ENCODE measurements at regions not wholly inside any gene's neighbourhood (a gene's known extent, or its start where the extent isn't known, plus 50 kb on each side); places are given as distances from the start of the nearest gene placed in this dataset.
"Not testable (repeated sequence)": the region's sequence is repeated elsewhere in the genome, so short reads cannot be mapped to it uniquely, and the experiment has no call there.

DNA sequence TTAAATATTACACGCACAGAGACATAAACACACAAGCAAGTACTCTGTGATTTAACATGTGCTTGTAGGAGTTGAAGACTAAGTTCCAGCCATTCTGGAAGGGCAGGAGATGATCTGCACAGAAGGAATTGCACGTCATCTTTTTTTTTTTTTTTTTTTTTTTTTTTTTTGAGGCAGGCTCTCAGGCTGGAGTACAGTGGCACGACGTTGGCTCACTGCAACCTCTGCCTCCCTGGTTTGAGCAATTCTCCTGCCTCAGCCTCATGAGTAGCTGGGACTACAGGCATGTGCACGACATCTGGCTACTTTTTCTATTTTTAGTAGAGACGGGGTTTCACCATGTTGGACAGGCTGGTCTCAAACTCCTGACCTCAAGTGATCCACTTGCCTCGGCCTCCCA lies 63.2 kb upstream of the MID1 start:
- H3K27me3 ChIP-seq (ENCODE audit: control insufficient read depth in 1 of 2, insufficient read depth in 1 of 2, low read length in 2 of 2); H3K9me3 ChIP-seq (ENCODE audit: control insufficient read depth, low read length); H2AK5ac ChIP-seq (ENCODE audit: low read length, severe bottlenecking); H3K79me1 ChIP-seq (replicated peaks; ENCODE audit: low read length, poor library complexity, severe bottlenecking); H3K4me2 ChIP-seq (ENCODE audit: low read length, poor library complexity, severe bottlenecking); H3K23ac ChIP-seq (ENCODE audit: low read length in 2 of 2); H2BK120ac ChIP-seq (ENCODE audit: low read depth, low read length); H3K27ac ChIP-seq (ENCODE audit: low read length, poor library complexity, severe bottlenecking); H3K14ac ChIP-seq (ENCODE audit: low read length in 2 of 2); DNase-seq; H2BK15ac ChIP-seq (ENCODE audit: low read depth, poor library complexity, severe bottlenecking); H3K18ac ChIP-seq (ENCODE audit: low read depth in 1 of 2, low read length in 2 of 2); H3K4me3 ChIP-seq (ENCODE audit: insufficient read depth in 1 of 2, low read depth in 1 of 2, low read length in 2 of 2); H3K4ac ChIP-seq (ENCODE audit: low read depth in 1 of 2, low read length in 2 of 2); H2BK5ac ChIP-seq (ENCODE audit: low read depth, low read length, poor library complexity, severe bottlenecking); H4K8ac ChIP-seq (ENCODE audit: low read length); H4K91ac ChIP-seq (ENCODE audit: low read length); H3K4me1 ChIP-seq (ENCODE audit: control insufficient read depth, insufficient read depth, low read depth, low read length); H3K36me3 ChIP-seq (ENCODE audit: control insufficient read depth in 1 of 2, insufficient read depth in 2 of 2, low read depth in 1 of 2, low read length in 2 of 2); H2BK12ac ChIP-seq (ENCODE audit: low read length in 2 of 2); H3K9ac ChIP-seq (ENCODE audit: low read length); H2AFZ ChIP-seq (ENCODE audit: low read depth, low read length): not testable (repeated sequence)
- WGBS, result 82% methylated on average over 6 of the region's 7 CpGs

DNA sequence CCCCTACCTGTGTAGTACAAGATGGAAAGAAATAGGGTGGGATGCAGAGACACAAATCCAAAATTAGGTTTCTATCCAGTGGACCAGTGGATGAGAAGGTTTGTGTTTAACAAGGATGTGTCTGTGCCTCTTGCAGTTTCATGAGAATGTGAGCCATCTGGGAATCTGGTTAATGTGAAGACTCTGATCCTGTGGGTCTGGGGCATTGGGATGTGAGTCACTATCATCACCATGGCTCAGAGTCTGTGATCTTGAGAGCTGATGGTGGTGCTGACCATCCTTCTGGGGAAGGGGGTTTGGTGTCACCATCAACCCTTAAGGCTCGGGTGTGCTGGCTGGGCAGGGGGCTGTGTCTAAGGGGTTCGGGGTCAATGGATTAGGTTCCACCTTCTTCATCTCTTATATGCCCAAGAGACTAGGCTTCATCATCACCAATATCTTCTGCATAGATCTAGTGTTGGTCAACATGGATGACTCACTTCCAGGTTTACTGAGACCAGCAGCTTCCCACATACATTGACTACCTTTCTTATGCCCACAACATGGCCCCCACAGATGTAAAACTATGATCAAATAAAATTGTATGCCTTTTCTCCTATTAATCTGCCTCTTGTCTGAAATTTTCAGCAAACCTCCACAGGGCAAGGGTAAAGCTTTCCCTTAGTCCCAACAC lies 65.7 kb upstream of the MID1 start:
- no peak overlapping the region for H3K27ac ChIP-seq (ENCODE audit: low read length, poor library complexity, severe bottlenecking)
- H3K14ac ChIP-seq (ENCODE audit: low read length in 2 of 2), result no peak overlapping the region
- no peaks in the 10 kb centered on the region for H3K9me3 ChIP-seq (ENCODE audit: control insufficient read depth, low read length)
- no peak for DNase-seq
- H3K18ac ChIP-seq (ENCODE audit: low read depth in 1 of 2, low read length in 2 of 2), result no peak overlapping the region
- H3K4me3 ChIP-seq (ENCODE audit: insufficient read depth in 1 of 2, low read depth in 1 of 2, low read length in 2 of 2), result no peak overlapping the region
- H3K27me3 ChIP-seq (ENCODE audit: control insufficient read depth in 1 of 2, insufficient read depth in 1 of 2, low read length in 2 of 2), result no peaks in the 10 kb centered on the region
- H2BK5ac ChIP-seq (ENCODE audit: low read depth, low read length, poor library complexity, severe bottlenecking), result no peak overlapping the region
- 100% methylated on average over 1 of the region's 2 CpGs for WGBS
- H2BK120ac ChIP-seq (ENCODE audit: low read depth, low read length), result no peak overlapping the region
- H3K9ac ChIP-seq (ENCODE audit: low read length), result no peak overlapping the region
- no peak overlapping the region for H4K91ac ChIP-seq (ENCODE audit: low read length)
- no peak overlapping the region for H2AFZ ChIP-seq (ENCODE audit: low read depth, low read length)
- H4K8ac ChIP-seq (ENCODE audit: low read length), result no peak overlapping the region
- no peaks in the 10 kb centered on the region for H3K79me1 ChIP-seq (replicated peaks; ENCODE audit: low read length, poor library complexity, severe bottlenecking)
- H2BK15ac ChIP-seq (ENCODE audit: low read depth, poor library complexity, severe bottlenecking), result no peak overlapping the region
- no peak overlapping the region for H3K4me2 ChIP-seq (ENCODE audit: low read length, poor library complexity, severe bottlenecking)
- H2AK5ac ChIP-seq (ENCODE audit: low read length, severe bottlenecking), result no peak overlapping the region
- no peak overlapping the region for H2BK12ac ChIP-seq (ENCODE audit: low read length in 2 of 2)
- no peaks in the 10 kb centered on the region for H3K4me1 ChIP-seq (ENCODE audit: control insufficient read depth, insufficient read depth, low read depth, low read length)
- no peak overlapping the region for H3K4ac ChIP-seq (ENCODE audit: low read depth in 1 of 2, low read length in 2 of 2)
- H3K36me3 ChIP-seq (ENCODE audit: control insufficient read depth in 1 of 2, insufficient read depth in 2 of 2, low read depth in 1 of 2, low read length in 2 of 2), result no peaks in the 10 kb centered on the region
- H3K23ac ChIP-seq (ENCODE audit: low read length in 2 of 2), result no peak overlapping the region

DNA sequence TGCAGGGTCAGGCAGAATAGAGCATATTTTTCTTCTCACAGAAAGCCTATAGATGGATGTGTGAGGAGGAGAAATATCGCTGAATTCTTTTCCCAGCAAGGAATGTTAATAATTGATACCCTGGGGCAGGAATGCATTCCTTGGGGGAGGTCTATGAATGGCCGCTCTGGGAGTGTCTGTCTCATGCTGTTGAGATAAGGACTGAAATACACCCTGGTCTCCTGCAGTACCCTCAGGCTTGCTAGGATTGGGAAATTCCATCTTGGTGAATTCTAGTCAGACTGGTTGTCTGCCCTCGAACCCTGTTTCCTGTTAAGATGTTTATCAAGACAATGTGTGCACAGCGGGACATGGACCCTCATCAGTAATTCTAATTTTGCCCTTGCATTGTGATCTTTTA lies 71.4 kb upstream of the MID1 start:
- not testable (repeated sequence) for H3K23ac ChIP-seq (ENCODE audit: low read length in 2 of 2); H2AK5ac ChIP-seq (ENCODE audit: low read length, severe bottlenecking)

DNA sequence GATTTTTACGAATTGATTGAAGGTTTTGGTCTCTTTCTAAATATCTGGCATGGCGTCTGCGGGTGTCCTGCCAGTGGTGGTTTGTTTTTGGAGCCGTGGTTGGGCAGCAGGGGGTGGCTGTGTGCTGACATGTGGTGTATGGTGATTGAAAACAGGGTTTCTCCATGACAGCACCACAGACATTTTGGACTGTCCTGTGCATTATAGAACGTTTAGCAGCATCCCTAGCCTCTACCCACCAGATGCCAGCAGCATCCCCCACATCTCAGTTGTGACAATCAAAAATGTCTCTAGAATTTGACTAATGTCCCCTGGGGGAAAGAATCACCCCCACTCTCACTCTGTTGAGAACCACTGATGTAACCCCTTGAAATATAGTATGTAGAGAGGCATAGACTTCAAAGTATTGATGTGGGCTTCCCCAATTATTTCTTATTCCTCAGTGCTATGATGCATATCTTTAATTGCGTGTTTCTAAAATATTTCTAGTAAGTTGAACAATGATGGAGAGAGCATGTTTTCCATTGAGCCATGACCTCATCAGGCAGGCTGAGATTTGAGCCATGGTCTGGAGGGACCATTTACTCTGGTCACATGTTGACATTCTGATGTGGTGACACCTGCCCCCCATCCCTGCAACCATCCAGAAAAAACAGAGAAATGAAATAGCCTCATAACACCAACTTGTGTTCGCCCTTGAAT lies 77.4 kb upstream of the MID1 start:
- Histone ChIP-seq H3K4ac (ENCODE audit: low read depth in 1 of 2, low read length in 2 of 2) (no peak overlapping the region), H3K79me1 (replicated peaks; ENCODE audit: low read length, poor library complexity, severe bottlenecking) (no peaks in the 10 kb centered on the region), H3K23ac (ENCODE audit: low read length in 2 of 2) (no peak overlapping the region), H2BK120ac (ENCODE audit: low read depth, low read length) (no peak overlapping the region), H2BK15ac (ENCODE audit: low read depth, poor library complexity, severe bottlenecking) (no peak overlapping the region), H2BK5ac (ENCODE audit: low read depth, low read length, poor library complexity, severe bottlenecking) (no peak overlapping the region), H2BK12ac (ENCODE audit: low read length in 2 of 2) (no peak overlapping the region), H4K8ac (ENCODE audit: low read length) (no peak overlapping the region), H3K18ac (ENCODE audit: low read depth in 1 of 2, low read length in 2 of 2) (no peak overlapping the region), H3K4me2 (ENCODE audit: low read length, poor library complexity, severe bottlenecking) (no peak overlapping the region), H2AK5ac (ENCODE audit: low read length, severe bottlenecking) (no peak overlapping the region), H3K9ac (ENCODE audit: low read length) (no peak overlapping the region), H4K91ac (ENCODE audit: low read length) (no peak overlapping the region), H3K14ac (ENCODE audit: low read length in 2 of 2) (no peak overlapping the region), H3K27ac (ENCODE audit: low read length, poor library complexity, severe bottlenecking) (no peak overlapping the region), H3K4me3 (ENCODE audit: insufficient read depth in 1 of 2, low read depth in 1 of 2, low read length in 2 of 2) (no peak overlapping the region), H3K4me1 (ENCODE audit: control insufficient read depth, insufficient read depth, low read depth, low read length) (no peaks in the 10 kb centered on the region), H2AFZ (ENCODE audit: low read depth, low read length) (no peak overlapping the region), H3K36me3 (ENCODE audit: control insufficient read depth in 1 of 2, insufficient read depth in 2 of 2, low read depth in 1 of 2, low read length in 2 of 2) (no peaks in the 10 kb centered on the region), H3K27me3 (ENCODE audit: control insufficient read depth in 1 of 2, insufficient read depth in 1 of 2, low read length in 2 of 2) (no peaks in the 10 kb centered on the region), H3K9me3 (ENCODE audit: control insufficient read depth, low read length) (no peaks in the 10 kb centered on the region)
- DNase-seq, result no peak
- 100% methylated on average over 2 of the region's 7 CpGs for WGBS

More for the DNA sequence above, 71.4 kb upstream of the MID1 start:
- H3K27me3 ChIP-seq (ENCODE audit: control insufficient read depth in 1 of 2, insufficient read depth in 1 of 2, low read length in 2 of 2); H3K36me3 ChIP-seq (ENCODE audit: control insufficient read depth in 1 of 2, insufficient read depth in 2 of 2, low read depth in 1 of 2, low read length in 2 of 2); H3K4me2 ChIP-seq (ENCODE audit: low read length, poor library complexity, severe bottlenecking); H3K4ac ChIP-seq (ENCODE audit: low read depth in 1 of 2, low read length in 2 of 2); H3K9me3 ChIP-seq (ENCODE audit: control insufficient read depth, low read length); H4K8ac ChIP-seq (ENCODE audit: low read length); H4K91ac ChIP-seq (ENCODE audit: low read length); H3K9ac ChIP-seq (ENCODE audit: low read length); H3K18ac ChIP-seq (ENCODE audit: low read depth in 1 of 2, low read length in 2 of 2); H2BK5ac ChIP-seq (ENCODE audit: low read depth, low read length, poor library complexity, severe bottlenecking); H2BK120ac ChIP-seq (ENCODE audit: low read depth, low read length); H3K4me3 ChIP-seq (ENCODE audit: insufficient read depth in 1 of 2, low read depth in 1 of 2, low read length in 2 of 2); H3K4me1 ChIP-seq (ENCODE audit: control insufficient read depth, insufficient read depth, low read depth, low read length); H3K14ac ChIP-seq (ENCODE audit: low read length in 2 of 2); H2AFZ ChIP-seq (ENCODE audit: low read depth, low read length); H2BK15ac ChIP-seq (ENCODE audit: low read depth, poor library complexity, severe bottlenecking); H3K27ac ChIP-seq (ENCODE audit: low read length, poor library complexity, severe bottlenecking); DNase-seq; H3K79me1 ChIP-seq (replicated peaks; ENCODE audit: low read length, poor library complexity, severe bottlenecking); H2BK12ac ChIP-seq (ENCODE audit: low read length in 2 of 2): not testable (repeated sequence)
- 78% methylated on average over 4 of the region's 4 CpGs for WGBS
